Breast epithelium (tissue), 3 donors: ENCODE measurements at regions not wholly inside any gene's neighbourhood (a gene's known extent, or its start where the extent isn't known, plus 50 kb on each side); places are given as distances from the start of the nearest gene placed in this dataset.

Experiments used
- POLR2AphosphoS5 ChIP-seq, 3 donors: sonication (generic); formaldehyde crosslinking; IDR thresholded peaks; one replicate each; pipeline ENCODE4 v1.6.1; 2017; ENCODE audit warnings: antibody characterized with exemption in 3 of 3
- TF ChIP-seq, protein P1 (sequence below), 3 donors: fragments of 450-650 bp; IDR thresholded peaks; one replicate each; pipeline ENCODE4 v1.5.1; 2016 to 2017; ENCODE audit warnings: antibody characterized with exemption in 3 of 3, mild to moderate bottlenecking in 3 of 3, moderate library complexity in 3 of 3

DNA sequence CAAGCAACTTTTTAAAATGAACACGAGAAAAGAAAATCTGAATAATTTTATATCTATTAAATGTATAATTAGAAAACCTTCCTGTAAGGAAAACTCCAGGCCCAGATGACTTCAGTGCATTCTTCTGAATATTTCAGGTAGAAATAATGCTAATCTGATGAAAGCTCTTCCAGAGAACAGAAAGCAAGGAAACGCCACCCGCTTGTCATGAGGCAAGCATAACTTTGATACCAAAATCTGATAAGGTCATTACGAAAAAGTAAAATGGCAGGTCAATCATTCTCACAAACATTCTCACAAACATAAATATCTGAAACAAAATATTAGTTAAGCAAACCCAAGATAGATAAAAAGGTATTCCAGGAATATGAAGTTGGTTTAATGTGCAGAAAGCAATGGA is 60.6 kb upstream of the PCSK6 start:
- TF ChIP-seq, protein P1, sequence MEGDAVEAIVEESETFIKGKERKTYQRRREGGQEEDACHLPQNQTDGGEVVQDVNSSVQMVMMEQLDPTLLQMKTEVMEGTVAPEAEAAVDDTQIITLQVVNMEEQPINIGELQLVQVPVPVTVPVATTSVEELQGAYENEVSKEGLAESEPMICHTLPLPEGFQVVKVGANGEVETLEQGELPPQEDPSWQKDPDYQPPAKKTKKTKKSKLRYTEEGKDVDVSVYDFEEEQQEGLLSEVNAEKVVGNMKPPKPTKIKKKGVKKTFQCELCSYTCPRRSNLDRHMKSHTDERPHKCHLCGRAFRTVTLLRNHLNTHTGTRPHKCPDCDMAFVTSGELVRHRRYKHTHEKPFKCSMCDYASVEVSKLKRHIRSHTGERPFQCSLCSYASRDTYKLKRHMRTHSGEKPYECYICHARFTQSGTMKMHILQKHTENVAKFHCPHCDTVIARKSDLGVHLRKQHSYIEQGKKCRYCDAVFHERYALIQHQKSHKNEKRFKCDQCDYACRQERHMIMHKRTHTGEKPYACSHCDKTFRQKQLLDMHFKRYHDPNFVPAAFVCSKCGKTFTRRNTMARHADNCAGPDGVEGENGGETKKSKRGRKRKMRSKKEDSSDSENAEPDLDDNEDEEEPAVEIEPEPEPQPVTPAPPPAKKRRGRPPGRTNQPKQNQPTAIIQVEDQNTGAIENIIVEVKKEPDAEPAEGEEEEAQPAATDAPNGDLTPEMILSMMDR (IDR thresholded peaks at IDR 0.05) = no peak
- TF ChIP-seq POLR2AphosphoS5 (IDR thresholded peaks at IDR 0.05) = no peak
